GM12873 (cell line): ENCODE measurements at regions not wholly inside any gene's neighbourhood (a gene's known extent, or its start where the extent isn't known, plus 50 kb on each side); places are given as distances from the start of the nearest gene placed in this dataset.

ENCODE experiments used
- TF ChIP-seq, protein P1 (sequence below): IDR thresholded peaks from 2 replicates; pipeline ENCODE4 v1.5.1; 2012; ENCODE audit warnings: low read depth, mild to moderate bottlenecking, moderate library complexity, low read length, control low read depth; ENCODE audit not compliant: insufficient read depth; ENCODE audit errors: missing control alignments

DNA sequence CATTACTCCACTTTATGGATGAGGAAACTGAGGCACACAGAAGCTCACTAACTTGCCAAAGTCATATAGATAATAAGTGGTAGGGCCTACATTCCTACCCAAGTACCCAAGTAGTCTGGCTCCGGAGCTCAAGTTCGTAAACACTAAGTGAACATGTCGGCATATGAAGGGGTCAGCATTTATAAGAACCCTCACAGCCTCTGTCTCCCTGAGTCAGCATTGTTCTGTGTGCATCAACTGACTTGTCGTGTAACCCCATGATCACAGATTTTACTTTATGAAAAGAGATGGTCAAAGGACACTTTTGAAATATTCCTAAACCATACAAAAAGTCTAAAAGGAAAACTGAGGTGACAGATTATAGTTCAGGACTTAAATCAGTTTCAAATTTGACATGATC is 260.1 kb upstream of the CCDC54 start:
- TF ChIP-seq, protein P1, sequence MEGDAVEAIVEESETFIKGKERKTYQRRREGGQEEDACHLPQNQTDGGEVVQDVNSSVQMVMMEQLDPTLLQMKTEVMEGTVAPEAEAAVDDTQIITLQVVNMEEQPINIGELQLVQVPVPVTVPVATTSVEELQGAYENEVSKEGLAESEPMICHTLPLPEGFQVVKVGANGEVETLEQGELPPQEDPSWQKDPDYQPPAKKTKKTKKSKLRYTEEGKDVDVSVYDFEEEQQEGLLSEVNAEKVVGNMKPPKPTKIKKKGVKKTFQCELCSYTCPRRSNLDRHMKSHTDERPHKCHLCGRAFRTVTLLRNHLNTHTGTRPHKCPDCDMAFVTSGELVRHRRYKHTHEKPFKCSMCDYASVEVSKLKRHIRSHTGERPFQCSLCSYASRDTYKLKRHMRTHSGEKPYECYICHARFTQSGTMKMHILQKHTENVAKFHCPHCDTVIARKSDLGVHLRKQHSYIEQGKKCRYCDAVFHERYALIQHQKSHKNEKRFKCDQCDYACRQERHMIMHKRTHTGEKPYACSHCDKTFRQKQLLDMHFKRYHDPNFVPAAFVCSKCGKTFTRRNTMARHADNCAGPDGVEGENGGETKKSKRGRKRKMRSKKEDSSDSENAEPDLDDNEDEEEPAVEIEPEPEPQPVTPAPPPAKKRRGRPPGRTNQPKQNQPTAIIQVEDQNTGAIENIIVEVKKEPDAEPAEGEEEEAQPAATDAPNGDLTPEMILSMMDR = no peak

DNA sequence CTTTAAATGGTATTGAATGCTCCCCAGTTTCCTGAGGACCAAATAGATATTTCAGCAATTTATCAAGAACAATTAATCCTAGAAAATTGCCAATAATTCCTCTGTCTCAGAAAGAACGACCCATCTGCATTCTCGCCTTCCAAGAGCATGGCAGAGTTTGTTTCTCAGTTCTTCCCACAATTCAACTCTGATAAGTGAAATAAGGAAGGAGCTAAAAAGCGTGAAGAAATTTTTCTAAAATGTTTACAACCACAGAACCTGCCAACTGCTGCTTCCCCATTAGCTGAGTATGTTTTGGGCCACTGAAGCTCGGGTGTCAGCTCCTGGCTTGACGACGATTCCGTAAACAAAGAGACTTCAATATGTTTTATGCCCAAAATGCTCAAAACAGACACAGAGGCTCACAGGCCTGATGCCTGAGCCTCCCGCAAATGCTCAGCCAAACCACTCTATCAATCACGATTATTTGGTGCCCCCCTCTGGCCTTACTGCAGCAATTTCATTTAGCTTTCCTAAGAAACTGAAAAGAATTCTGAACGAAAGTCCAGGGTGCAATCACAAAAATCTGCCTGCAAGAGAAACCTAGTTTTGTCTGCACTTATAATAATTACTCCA is 259.2 kb upstream of the CCDC54 start:
- TF ChIP-seq, protein P1 = peak; percentile 47

DNA sequence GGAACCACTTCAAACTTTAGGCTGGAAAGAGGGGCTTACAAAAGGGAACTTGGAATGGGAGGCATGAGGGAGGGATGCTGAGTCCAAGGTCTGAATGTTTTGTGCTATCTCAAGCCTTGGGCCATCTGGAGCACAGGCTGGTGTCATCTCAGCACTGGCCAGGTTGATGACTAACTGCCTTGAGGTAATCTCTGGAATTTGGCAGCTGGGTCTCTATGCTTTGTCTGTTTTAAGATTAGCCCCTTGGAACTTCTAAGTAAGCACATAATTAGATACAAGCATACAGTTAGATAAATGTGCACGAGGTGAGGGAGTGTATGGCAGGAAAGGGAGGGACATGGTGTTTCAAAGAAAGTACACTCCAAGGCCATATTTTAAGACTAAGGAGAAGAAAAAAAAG is 252.4 kb upstream of the CCDC54 start:
- TF ChIP-seq, protein P1 = no peak

DNA sequence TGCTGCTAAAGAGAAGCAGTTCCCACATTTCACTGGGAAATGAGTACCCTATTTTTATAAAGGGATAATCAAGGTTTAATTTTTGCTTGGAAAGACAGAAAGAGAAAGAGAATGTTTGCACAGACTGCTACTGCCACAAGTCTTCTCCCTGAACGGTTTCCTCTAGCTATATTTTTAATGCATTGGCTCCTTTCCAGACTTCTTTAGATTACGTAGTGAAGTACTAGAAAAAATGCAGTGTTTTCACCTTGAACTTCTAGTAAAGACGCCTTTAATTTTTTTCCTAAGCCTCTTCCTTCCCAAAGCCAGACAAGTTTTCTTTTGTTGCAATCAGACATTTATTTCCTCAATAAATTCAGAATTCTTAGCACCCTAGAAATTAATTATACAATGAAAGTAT is 248.3 kb upstream of the CCDC54 start:
- TF ChIP-seq, protein P1 = no peak

- TF ChIP-seq, protein P1 = no peak
These were observed 247.0 kb upstream of the CCDC54 start for GRCh38 chr3:107130089-107130700.

DNA sequence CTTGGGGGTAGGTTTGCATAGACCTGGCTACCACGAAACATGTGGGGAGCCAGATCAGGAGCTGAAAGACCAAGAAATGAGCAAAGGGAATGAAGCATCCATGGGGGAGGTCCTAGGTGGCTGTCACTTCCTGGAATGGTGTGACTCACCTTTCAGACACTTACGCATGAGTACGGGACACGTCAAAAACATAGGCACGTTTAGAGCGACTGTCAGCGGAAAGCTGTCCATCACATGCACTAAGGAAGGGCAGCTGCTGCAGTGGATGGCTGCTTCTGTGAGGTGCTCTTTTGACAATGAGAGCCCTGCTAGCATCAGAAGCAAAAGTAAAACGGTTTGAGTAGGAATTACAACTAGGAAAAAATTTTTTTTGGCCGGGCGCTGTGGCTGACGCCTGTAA is 244.6 kb upstream of the CCDC54 start:
- TF ChIP-seq, protein P1 = no peak

GRCh38 chr3:107133891-107134290 is 243.3 kb upstream of the CCDC54 start:
- TF ChIP-seq, protein P1 = no peak
